HUES64 (cell line): ENCODE measurements at regions not wholly inside any gene's neighbourhood (a gene's known extent, or its start where the extent isn't known, plus 50 kb on each side); places are given as distances from the start of the nearest gene placed in this dataset.

Experiments used
- H3K27ac ChIP-seq: 2 replicates; pipeline ENCODE4 v1.7.0; 2013; ENCODE audit warnings: low read depth, low read length, inconsistent platforms
- H3K27me3 ChIP-seq: 2 replicates; pipeline ENCODE4 v1.6.1; 2013; ENCODE audit warnings: mild to moderate bottlenecking, low read length; ENCODE audit not compliant: insufficient read depth
- H3K36me3 ChIP-seq: 2 replicates; pipeline ENCODE4 v1.6.1; 2013; ENCODE audit warnings: mild to moderate bottlenecking, low read length; ENCODE audit not compliant: insufficient read depth
- H3K4me1 ChIP-seq: 2 replicates; pipeline ENCODE4 v1.6.1; 2013; ENCODE audit warnings: mild to moderate bottlenecking, low read length, moderate library complexity; ENCODE audit not compliant: insufficient read depth
- H3K4me3 ChIP-seq: 2 replicates; pipeline ENCODE4 v1.5.1; 2013; ENCODE audit warnings: mild to moderate bottlenecking, low read length, moderate library complexity
- H3K9ac ChIP-seq: 2 replicates; pipeline ENCODE4 v1.6.1; 2013; ENCODE audit warnings: mild to moderate bottlenecking, low read depth, low read length
- H3K9me3 ChIP-seq: 2 replicates; pipeline ENCODE4 v1.6.1; 2013; ENCODE audit warnings: low read depth, low read length; ENCODE audit not compliant: insufficient read depth
- WGBS: fragments of 150-250, 120-280 bp; methylation state at CpG from one replicate; pipeline ENCODE4 v1.1.7; 2013; ENCODE audit warnings: missing lambda C conversion rate; 5-methylcytosine and 5-hydroxymethylcytosine counted together

DNA sequence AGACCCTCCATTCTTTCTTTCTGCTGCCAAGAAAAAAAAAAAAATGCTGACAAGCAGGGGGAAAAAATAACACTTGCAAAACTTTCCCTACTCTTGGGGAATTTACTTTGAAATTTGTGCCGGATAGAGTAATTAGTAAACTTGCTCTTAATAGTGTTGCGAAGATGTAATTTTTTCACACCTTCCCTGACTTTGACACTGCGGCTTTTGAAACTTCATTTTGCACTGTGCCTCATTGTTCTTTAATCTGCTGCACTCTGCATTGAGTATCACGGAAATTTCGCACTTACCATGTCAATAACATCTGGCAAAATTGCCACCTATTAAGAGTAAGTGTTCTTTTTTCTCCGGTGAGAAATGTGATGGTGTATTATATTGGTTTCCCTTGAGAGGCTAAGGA lies 596.1 kb downstream of the VRK1 start:
- H3K27me3 ChIP-seq, result no peaks in the 10 kb centered on the region
- no peaks in the 10 kb centered on the region for H3K36me3 ChIP-seq
- H3K9ac ChIP-seq, result no peak overlapping the region
- peaks cover 17% of the 10 kb centered on the region for H3K4me1 ChIP-seq
- WGBS, result 81% methylated on average over 4 of the region's 6 CpGs
- no peak overlapping the region for H3K27ac ChIP-seq
- H3K9me3 ChIP-seq, result no peaks in the 10 kb centered on the region
- no peak overlapping the region for H3K4me3 ChIP-seq

DNA sequence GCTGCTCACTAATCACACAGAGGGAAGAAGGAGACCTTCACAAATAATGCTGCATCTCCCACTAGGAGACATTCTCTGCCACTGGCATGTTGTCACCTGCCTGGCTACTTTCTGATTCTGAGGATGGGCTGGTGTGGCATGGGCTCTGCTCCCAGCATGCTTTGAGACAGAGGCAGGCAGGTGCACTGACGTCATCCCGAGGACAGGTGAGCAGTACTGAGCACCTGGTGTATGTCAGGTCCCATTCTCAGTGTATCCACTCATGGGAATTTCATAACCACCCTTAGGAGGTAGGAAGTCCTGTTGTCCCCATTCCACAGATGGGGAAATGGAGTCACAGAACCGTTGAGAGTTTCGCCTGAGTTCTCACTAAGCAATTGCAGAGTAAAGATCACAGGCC lies 597.9 kb downstream of the VRK1 start:
- peaks cover 10% of the 10 kb centered on the region; the same call in 1 of the 2 replicates for H3K4me1 ChIP-seq
- 92% methylated on average over 4 of the region's 4 CpGs for WGBS
- no peak overlapping the region for H3K4me3 ChIP-seq
- no peak overlapping the region for H3K9ac ChIP-seq
- H3K9me3 ChIP-seq, result no peaks in the 10 kb centered on the region
- no peaks in the 10 kb centered on the region for H3K27me3 ChIP-seq
- H3K36me3 ChIP-seq, result no peaks in the 10 kb centered on the region
- no peak overlapping the region for H3K27ac ChIP-seq

DNA sequence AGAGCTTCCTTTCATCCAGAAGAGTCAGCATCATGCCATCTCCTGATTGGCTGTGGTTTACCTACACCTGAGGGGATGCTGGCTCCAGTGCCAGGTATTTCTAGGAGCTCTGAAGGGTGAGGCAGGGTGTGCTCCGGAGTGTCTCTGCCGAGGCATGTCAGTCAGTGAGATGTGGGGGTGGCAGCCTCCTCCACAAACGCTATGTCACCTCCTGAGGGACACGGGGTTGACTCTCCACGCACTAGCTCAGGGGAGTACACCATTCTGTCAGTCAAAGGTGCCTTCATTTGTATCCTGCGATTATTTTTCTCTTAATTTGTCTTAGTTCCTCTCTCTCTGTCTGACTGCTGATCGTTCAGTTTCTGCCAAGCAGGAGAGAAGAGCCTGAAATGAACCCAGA lies 604.5 kb downstream of the VRK1 start:
- 92% methylated on average over 7 of the region's 7 CpGs for WGBS
- H3K36me3 ChIP-seq, result no peaks in the 10 kb centered on the region

DNA sequence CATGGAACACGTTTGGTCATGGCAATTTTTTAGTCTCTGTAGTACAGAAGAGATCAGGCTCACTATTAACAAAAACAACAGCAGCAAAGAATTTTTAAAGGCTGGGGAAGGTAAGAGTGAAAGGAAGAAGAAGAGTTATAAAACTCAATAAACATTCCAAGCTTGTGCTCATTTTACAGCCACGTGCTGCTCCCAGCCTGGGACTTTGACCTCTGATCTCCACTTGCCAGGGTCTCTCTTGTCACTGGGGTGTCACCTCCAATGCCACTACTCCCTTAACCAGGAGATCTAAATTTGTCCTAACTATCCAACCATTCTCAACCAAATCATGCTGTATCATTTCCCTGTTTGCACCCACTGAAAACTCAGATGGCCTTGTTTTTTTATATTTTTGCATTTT lies 605.1 kb downstream of the VRK1 start:
- no peak overlapping the region for H3K9ac ChIP-seq
- no peak overlapping the region for H3K27ac ChIP-seq
- no peaks in the 10 kb centered on the region for H3K36me3 ChIP-seq
- no peaks in the 10 kb centered on the region for H3K9me3 ChIP-seq
- WGBS, result 82% methylated on average over 2 of the region's 2 CpGs
- H3K4me3 ChIP-seq, result no peak overlapping the region
- H3K4me1 ChIP-seq, result 0 out of 2 replicates have a peak, but pooled peaks cover under 1% of the 10 kb centered on the region
- H3K27me3 ChIP-seq, result no peaks in the 10 kb centered on the region

More for the DNA sequence above, 604.5 kb downstream of the VRK1 start:
- no peaks in the 10 kb centered on the region for H3K4me1 ChIP-seq
- no peaks in the 10 kb centered on the region for H3K27me3 ChIP-seq
- H3K27ac ChIP-seq, result no peak overlapping the region
- no peaks in the 10 kb centered on the region for H3K9me3 ChIP-seq
- no peak overlapping the region for H3K9ac ChIP-seq
- H3K4me3 ChIP-seq, result no peak overlapping the region

DNA sequence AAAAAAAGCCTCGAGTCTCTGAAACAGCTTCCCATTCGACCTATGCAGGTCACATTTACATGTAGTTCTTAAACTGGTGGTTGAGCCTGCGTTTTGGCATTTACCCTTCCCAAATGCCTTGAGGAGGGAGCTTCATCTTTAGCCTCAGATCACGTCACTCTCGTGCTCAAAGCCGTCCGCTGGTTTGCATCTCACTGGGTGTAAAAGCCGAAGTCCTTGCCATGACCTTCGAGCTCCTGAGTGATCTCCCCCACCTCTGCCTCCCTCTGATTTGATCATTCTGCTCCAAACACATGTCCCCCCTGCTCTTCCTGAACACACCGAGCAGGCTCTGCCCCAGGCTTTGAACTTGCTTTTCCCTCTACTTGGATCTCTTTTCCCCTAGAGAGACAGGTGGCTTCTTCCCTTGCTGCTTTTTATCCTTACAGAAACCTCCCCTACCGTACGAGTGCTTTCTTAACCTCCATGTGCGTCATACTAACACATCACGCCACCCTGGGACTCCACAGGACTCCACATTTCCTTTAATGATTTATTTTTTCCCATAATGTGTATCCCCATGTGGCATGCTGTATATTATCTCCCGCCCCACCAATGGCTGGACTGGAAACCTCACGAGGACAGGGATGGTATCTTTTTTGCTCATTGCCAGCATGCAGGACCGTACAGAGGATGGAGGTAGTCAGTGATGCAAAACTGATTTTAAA lies 610.7 kb downstream of the VRK1 start:
- H3K27ac ChIP-seq, result no peak overlapping the region
- peaks cover 28% of the 10 kb centered on the region for H3K27me3 ChIP-seq

DNA sequence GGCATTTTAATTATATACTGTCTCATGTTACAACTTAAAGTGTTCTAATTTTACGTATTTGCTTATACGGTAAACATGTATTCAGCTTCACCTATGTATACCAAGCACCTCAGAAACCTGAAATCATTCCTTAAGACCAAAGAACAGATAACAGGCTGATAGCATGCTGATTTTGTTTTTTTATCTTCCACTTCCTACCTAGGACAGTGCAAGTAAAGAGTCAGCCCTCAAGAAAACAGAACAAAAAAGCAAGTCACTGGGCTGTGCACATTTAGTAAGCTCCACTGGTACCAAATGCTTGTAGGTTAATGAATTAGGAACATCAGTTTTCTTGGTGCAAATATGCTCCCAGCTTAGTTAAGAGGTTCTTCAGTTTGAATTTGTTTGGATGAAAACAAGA lies 611.3 kb downstream of the VRK1 start:
- Histone ChIP-seq H3K36me3 (no peaks in the 10 kb centered on the region), H3K27ac (no peak overlapping the region), H3K4me1 (peaks cover 49% of the 10 kb centered on the region), H3K9ac (no peak overlapping the region), H3K4me3 (no peak overlapping the region), H3K27me3 (peaks cover 34% of the 10 kb centered on the region), H3K9me3 (no peaks in the 10 kb centered on the region)
- 93% methylated on average over 2 of the region's 2 CpGs for WGBS

More for the DNA sequence above, 610.7 kb downstream of the VRK1 start:
- Histone ChIP-seq H3K4me3 (no peak overlapping the region), H3K9ac (no peak overlapping the region), H3K36me3 (no peaks in the 10 kb centered on the region), H3K9me3 (no peaks in the 10 kb centered on the region), H3K4me1 (peaks cover 44% of the 10 kb centered on the region)
- 80% methylated on average over 17 of the region's 17 CpGs for WGBS

DNA sequence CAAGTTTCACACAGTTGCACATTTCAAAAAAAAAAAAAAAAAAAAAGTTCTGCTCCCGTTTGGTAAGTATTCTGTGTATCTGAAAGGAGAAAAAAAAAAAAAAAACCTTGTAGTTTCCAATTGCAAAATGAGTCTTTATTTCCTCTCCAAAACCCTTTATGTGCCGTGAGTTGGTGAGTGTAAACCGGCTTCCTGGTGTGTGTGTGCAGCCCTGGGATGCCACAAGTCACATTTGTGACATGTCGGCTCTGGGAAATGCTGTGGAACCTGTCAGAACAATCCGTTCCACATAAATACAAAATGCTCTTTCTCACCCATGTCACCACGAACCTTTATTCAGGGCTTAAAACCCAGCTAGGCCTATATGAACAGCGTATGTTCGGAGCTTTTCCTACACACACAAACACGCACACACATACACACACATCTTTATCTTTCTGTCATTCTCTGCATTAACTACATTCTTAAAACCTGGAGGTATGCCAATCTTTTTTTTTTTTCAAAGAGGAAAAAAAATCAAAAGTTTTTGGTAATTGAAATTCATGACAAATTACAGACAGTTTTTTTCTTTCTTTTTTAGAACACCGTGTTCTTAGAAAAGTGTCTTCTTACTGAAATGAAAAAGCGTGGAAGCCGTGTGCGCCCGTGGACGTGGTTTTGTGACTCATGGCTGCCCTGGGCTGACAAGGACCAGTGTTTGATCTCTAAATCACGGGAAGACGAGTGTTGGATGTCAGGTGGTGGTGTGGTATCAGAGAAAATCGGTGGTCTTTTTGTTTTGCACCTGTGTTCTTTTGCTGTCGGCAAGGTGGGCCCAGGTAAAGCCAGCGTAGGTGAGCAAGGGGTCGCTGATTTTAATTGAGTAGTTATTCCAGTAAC lies 612.0 kb downstream of the VRK1 start:
- Histone ChIP-seq H3K4me1 (peaks cover 55% of the 10 kb centered on the region), H3K9me3 (no peaks in the 10 kb centered on the region), H3K9ac (no peak overlapping the region), H3K27ac (no peak overlapping the region), H3K27me3 (peaks cover 40% of the 10 kb centered on the region), H3K36me3 (no peaks in the 10 kb centered on the region), H3K4me3 (no peak overlapping the region)
- 90% methylated on average over 20 of the region's 21 CpGs for WGBS

DNA sequence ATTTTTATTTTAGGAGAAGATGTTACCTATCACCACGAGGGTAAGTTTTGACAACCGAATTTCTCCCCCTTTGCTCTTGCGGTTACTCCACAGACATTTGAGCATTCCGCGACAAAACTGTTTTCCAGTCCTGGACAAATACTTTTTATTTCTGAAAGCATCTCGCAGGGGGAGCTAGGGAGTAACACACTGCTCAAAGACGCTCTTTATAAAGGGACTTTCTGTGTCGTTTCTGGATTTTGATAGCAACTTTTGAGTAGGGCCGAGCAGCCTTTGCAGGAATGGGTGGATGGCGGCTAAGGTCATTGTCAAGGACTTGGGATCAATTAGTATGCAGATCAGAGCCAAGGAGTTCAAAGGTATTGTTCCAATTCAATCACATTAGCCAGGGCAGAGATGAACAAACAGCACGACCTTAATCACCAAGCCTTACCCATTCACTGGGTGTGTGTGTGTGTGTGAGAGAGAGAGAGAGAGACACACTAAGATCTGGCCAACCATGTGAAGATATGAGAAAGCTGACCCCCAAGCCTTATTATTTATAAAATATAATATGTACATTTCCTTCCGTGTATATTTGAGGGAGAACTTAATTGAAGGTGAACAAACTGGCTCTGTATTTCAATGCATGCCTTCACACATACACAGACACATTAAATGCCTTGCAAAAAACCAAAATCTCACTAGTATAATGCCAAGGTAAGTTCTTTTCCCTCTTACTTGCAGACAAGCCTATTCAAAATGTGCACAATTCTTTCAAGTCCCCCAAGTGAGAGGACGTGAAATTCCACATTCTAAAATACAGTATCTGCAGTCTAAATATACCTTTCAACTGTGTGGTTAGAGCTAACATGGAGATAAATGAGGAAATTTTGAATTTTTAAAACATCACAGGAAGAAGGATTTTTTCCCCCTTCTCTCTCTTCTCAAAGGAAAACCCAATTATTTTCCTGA lies 613.8 kb downstream of the VRK1 start:
- Histone ChIP-seq H3K9ac (no peak overlapping the region), H3K27me3 (peaks cover 54% of the 10 kb centered on the region), H3K4me1 (peaks cover 73% of the 10 kb centered on the region), H3K4me3 (peak overlapping the region; percentile 45), H3K9me3 (no peaks in the 10 kb centered on the region), H3K27ac (no peak overlapping the region), H3K36me3 (no peaks in the 10 kb centered on the region)
- 57% methylated on average over 11 of the region's 13 CpGs for WGBS

DNA sequence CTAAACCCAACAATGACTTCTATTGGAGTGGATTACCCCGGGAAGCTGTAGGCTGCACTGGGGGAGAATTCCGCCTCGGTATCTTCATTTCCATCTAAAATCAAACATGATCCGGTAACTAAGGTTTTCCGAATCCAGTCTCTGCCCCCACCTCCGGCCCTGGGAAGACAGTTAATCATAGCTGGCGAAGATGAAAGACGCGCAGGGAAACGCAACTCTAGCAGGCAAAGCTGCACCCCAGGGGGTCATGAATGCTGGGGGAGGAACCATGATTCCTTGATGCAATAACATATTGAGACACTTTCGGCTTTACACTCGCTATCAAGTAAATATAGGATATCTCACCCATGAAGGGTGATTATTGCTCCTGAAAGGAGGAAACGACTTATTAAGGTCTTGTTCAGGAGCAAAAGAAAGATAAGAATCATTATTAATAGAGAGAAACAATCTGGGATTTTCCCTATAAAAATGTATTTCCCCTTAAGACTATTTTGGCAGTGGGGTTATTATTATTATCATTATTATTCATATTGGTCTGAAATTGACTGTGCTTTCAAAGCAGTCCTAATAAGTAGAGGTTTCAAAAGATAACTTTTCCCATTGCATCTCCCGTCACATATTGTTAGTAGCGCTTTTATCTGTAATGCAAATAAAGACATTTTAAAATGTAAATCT lies 614.9 kb downstream of the VRK1 start:
- WGBS, result 3% methylated on average over 10 of the region's 15 CpGs
- Histone ChIP-seq H3K4me1 (peaks cover 82% of the 10 kb centered on the region), H3K27me3 (peaks cover 54% of the 10 kb centered on the region), H3K36me3 (no peaks in the 10 kb centered on the region), H3K27ac (no peak overlapping the region), H3K9ac (no peak overlapping the region), H3K4me3 (peak overlapping the region; percentile 45), H3K9me3 (no peaks in the 10 kb centered on the region)

DNA sequence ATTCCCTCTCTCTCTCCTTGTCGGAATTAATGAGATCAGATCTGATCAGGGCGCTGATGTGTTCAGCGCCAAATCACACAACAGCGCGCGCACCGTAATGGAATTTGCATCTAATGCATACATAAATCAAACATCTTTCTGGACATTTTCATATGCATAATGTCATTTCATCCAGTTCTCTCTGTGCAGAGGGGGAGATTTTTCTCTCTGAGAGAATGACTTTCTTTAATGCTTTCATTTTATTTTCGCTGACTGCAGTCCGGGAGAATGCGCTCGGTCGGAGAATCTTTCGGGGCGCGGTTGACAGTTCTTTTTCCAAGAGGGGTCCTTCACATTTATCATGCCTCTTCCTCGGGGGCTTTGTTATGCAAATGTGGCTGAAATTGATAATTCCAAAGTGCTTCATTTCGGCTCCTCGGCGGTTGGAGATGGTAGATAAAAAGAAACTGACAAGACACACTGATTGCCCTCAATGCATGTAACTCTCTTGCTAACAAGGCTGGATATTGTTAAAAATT lies 615.9 kb downstream of the VRK1 start:
- peaks cover 54% of the 10 kb centered on the region for H3K27me3 ChIP-seq
- peak overlapping the region; percentile 45 for H3K4me3 ChIP-seq
- no peak overlapping the region for H3K9ac ChIP-seq
- no peak overlapping the region for H3K27ac ChIP-seq
- no peaks in the 10 kb centered on the region for H3K36me3 ChIP-seq
- no peaks in the 10 kb centered on the region for H3K9me3 ChIP-seq
- peaks cover 75% of the 10 kb centered on the region for H3K4me1 ChIP-seq
- WGBS, result 3% methylated on average over 19 of the region's 19 CpGs
